Activated naive CD4-positive, alpha-beta T cell treated with anti-CD3 and anti-CD28 coated beads for 36 hours (primary cell): ENCODE measurements at regions not wholly inside any gene's neighbourhood (a gene's known extent, or its start where the extent isn't known, plus 50 kb on each side); places are given as distances from the start of the nearest gene placed in this dataset.
"Not testable (repeated sequence)": the region's sequence is repeated elsewhere in the genome, so short reads cannot be mapped to it uniquely, and the experiment has no call there.

Experiments used
- CTCF ChIA-PET: fragments of 350-600 bp; sonication (Branson Sonifier 250); formaldehyde crosslinking; loops from one replicate; lab custom pipeline; 2021; ENCODE audit warnings: antibody characterized with exemption; lab: Charles Lee
- DNase-seq: peaks from one replicate; pipeline ENCODE4 v3.0.0-alpha.2; 2020
- H3K27ac Mint-ChIP-seq: one replicate; pipeline ENCODE4 v1.8.0; 2021; ENCODE audit warnings: mild to moderate bottlenecking, mixed read lengths
- H3K27me3 Mint-ChIP-seq: one replicate; pipeline ENCODE4 v1.8.0; 2021; ENCODE audit warnings: low read depth, mixed read lengths
- H3K36me3 Mint-ChIP-seq: one replicate; pipeline ENCODE4 v1.8.0; 2021; ENCODE audit warnings: low read depth, mixed read lengths
- H3K4me1 Mint-ChIP-seq: one replicate; pipeline ENCODE4 v1.8.0; 2021; ENCODE audit warnings: low read depth, mixed read lengths
- H3K4me3 Mint-ChIP-seq: one replicate; pipeline ENCODE4 v1.8.0; 2021; ENCODE audit warnings: mild to moderate bottlenecking, moderate library complexity, mixed read lengths
- H3K9me3 Mint-ChIP-seq: one replicate; pipeline ENCODE4 v1.8.0; 2021; ENCODE audit warnings: mixed read lengths
- intact Hi-C: fragments of 100-400 bp; cut with micrococcal nuclease; formaldehyde crosslinking; loops from one replicate; pipeline ENCODE4 v1.15.1; 2023

DNA sequence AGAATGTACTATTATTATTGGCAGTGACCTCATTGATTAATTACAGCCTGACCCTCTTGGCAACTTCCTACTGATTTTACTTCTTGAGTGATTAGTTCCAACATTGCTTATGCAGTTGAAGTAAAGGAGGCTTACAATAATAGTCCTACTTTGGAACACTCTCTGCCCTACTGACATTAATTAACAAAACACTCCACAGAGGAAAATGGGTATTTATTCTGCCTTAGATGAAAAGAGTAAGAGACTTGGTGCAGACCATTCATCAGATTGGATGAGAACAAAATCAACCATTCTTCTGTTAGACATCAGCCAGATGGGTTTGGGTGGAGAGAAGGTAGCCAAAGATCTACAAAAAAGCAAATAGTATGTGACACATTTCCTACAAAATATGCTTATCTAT, 363.8 kb downstream of the FAT3 start:
- Mint-ChIP-seq H3K4me1 (no peaks in the 10 kb centered on the region), H3K27ac (no peak overlapping the region), H3K36me3 (no peaks in the 10 kb centered on the region), H3K27me3 (no peaks in the 10 kb centered on the region), H3K9me3 (no peaks in the 10 kb centered on the region), H3K4me3 (no peak overlapping the region)
- DNase-seq: no peak
- CTCF ChIA-PET: no interaction called here
- intact Hi-C loops: no loop called here

GRCh38 chr11:92589512-92589911, 364.9 kb downstream of the FAT3 start:
- intact Hi-C loops: no loop called here
- H3K4me3 Mint-ChIP-seq: no peak overlapping the region
- CTCF ChIA-PET: no interaction called here

GRCh38 chr11:92591521-92591920, 366.9 kb downstream of the FAT3 start:
- Mint-ChIP-seq H3K4me3 (no peak overlapping the region), H3K27ac (no peak overlapping the region), H3K9me3 (no peaks in the 10 kb centered on the region), H3K36me3 (no peaks in the 10 kb centered on the region), H3K4me1 (no peaks in the 10 kb centered on the region), H3K27me3 (no peaks in the 10 kb centered on the region)
- no peak for DNase-seq
- CTCF ChIA-PET: no interaction called here
- intact Hi-C loops: no loop called here

More at GRCh38 chr11:92589512-92589911, 364.9 kb downstream of the FAT3 start:
- H3K27me3 Mint-ChIP-seq: no peaks in the 10 kb centered on the region
- H3K9me3 Mint-ChIP-seq: no peaks in the 10 kb centered on the region
- no peaks in the 10 kb centered on the region for H3K4me1 Mint-ChIP-seq
- H3K27ac Mint-ChIP-seq: no peak overlapping the region
- no peaks in the 10 kb centered on the region for H3K36me3 Mint-ChIP-seq
- no peak for DNase-seq

- Mint-ChIP-seq H3K9me3 (peaks cover 2% of the 10 kb centered on the region), H3K36me3 (no peaks in the 10 kb centered on the region), H3K27me3 (no peaks in the 10 kb centered on the region), H3K27ac (no peak overlapping the region), H3K4me3 (no peak overlapping the region), H3K4me1 (no peaks in the 10 kb centered on the region)
- intact Hi-C loops: no loop called here
- CTCF ChIA-PET: no interaction called here
- no peak for DNase-seq
Measured at GRCh38 chr11:92594251-92594650, 369.6 kb downstream of the FAT3 start.

- intact Hi-C loops: no loop called here
- H3K27ac Mint-ChIP-seq: no peak overlapping the region
- H3K4me3 Mint-ChIP-seq: no peak overlapping the region
- peaks cover 2% of the 10 kb centered on the region for H3K9me3 Mint-ChIP-seq
- no peaks in the 10 kb centered on the region for H3K4me1 Mint-ChIP-seq
- CTCF ChIA-PET: no interaction called here
- no peak for DNase-seq
- H3K27me3 Mint-ChIP-seq: no peaks in the 10 kb centered on the region
- no peaks in the 10 kb centered on the region for H3K36me3 Mint-ChIP-seq
Measured at GRCh38 chr11:92595052-92595451, 370.4 kb downstream of the FAT3 start.

GRCh38 chr11:92596596-92597317, 372.1 kb downstream of the FAT3 start:
- no peaks in the 10 kb centered on the region for H3K4me1 Mint-ChIP-seq
- no peaks in the 10 kb centered on the region for H3K36me3 Mint-ChIP-seq
- no peak overlapping the region for H3K4me3 Mint-ChIP-seq
- no peak for DNase-seq
- intact Hi-C loops: no loop called here
- H3K9me3 Mint-ChIP-seq: peaks cover 2% of the 10 kb centered on the region
- CTCF ChIA-PET: no interaction called here
- H3K27me3 Mint-ChIP-seq: no peaks in the 10 kb centered on the region
- H3K27ac Mint-ChIP-seq: no peak overlapping the region

GRCh38 chr11:92601048-92601447, 368.4 kb upstream of the MTNR1B start:
- Mint-ChIP-seq H3K36me3 (no peaks in the 10 kb centered on the region), H3K27me3 (no peaks in the 10 kb centered on the region), H3K9me3 (peaks cover 2% of the 10 kb centered on the region), H3K4me1 (no peaks in the 10 kb centered on the region), H3K27ac (no peak overlapping the region), H3K4me3 (no peak overlapping the region)
- DNase-seq: no peak
- CTCF ChIA-PET: no interaction called here
- intact Hi-C loops: no loop called here

- no peaks in the 10 kb centered on the region for H3K36me3 Mint-ChIP-seq
- intact Hi-C loops: no loop called here
- no peaks in the 10 kb centered on the region for H3K4me1 Mint-ChIP-seq
- H3K9me3 Mint-ChIP-seq: no peaks in the 10 kb centered on the region
- CTCF ChIA-PET: no interaction called here
- no peak overlapping the region for H3K27ac Mint-ChIP-seq
- H3K4me3 Mint-ChIP-seq: no peak overlapping the region
- DNase-seq: no peak
- no peaks in the 10 kb centered on the region for H3K27me3 Mint-ChIP-seq
Measured at GRCh38 chr11:92605667-92606066, 363.8 kb upstream of the MTNR1B start.

GRCh38 chr11:92607969-92608722, 361.3 kb upstream of the MTNR1B start:
- no peak for DNase-seq
- no peaks in the 10 kb centered on the region for H3K9me3 Mint-ChIP-seq
- H3K27ac Mint-ChIP-seq: no peak overlapping the region
- H3K27me3 Mint-ChIP-seq: no peaks in the 10 kb centered on the region
- H3K4me1 Mint-ChIP-seq: no peaks in the 10 kb centered on the region
- CTCF ChIA-PET: interaction anchor here (0.6 kb wide), 1 partner anchor 153 kb away, joined by 4 read pairs; no protein-coding TSS in a partner anchor
- no peak overlapping the region for H3K4me3 Mint-ChIP-seq
- intact Hi-C loops: no loop called here
- H3K36me3 Mint-ChIP-seq: no peaks in the 10 kb centered on the region

DNA sequence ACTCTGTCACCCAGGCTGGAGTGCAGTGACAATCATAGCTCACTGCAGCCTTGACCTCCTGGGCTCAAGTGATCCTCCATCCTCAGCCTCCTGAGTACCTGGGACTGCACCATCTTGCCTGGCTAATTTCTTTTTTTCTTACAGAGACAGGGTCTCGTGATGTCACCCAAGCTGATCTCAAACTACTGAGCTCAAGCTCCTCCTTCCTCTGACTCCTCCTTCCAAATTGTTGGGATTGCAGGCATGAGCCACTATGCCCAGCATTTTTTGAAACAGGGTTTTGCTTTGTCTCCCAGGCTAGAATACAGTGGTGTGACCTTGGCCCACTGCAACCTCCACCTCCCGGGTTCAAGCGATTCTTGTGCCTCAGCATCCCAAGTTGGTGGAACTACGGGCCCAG, 358.3 kb upstream of the MTNR1B start:
- Mint-ChIP-seq H3K4me3 (no peak overlapping the region), H3K36me3 (no peaks in the 10 kb centered on the region), H3K9me3 (no peaks in the 10 kb centered on the region), H3K27ac (no peak overlapping the region), H3K27me3 (no peaks in the 10 kb centered on the region), H3K4me1 (no peaks in the 10 kb centered on the region)
- intact Hi-C loops: no loop called here
- no peak for DNase-seq
- CTCF ChIA-PET: no interaction called here

- H3K27ac Mint-ChIP-seq, H3K4me3 Mint-ChIP-seq, H3K9me3 Mint-ChIP-seq, DNase-seq, CTCF ChIA-PET, H3K27me3 Mint-ChIP-seq, intact Hi-C loops, H3K36me3 Mint-ChIP-seq, H3K4me1 Mint-ChIP-seq: not testable (repeated sequence)
Measured at GRCh38 chr11:92618020-92618419, 351.4 kb upstream of the MTNR1B start.

DNA sequence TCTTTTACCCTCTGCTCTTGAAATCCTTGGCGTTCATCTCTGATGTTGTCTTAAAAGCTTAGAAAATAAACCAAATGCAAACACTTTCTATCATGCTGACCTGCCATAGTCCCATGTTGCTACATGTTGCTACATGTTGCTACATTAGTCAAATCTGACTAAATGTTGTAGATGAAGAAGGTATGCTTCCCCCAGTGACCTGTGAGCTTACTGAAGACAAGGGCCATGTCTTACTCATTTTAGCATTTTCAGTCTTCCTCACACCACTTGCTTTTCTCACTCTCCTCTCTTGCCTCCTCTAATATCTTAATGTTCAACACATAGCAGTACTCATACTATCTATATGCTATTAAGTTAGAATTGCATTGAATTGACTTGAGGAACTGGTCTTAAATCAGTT, 346.4 kb upstream of the MTNR1B start:
- no peaks in the 10 kb centered on the region for H3K9me3 Mint-ChIP-seq
- no peak overlapping the region for H3K4me3 Mint-ChIP-seq
- H3K27me3 Mint-ChIP-seq: no peaks in the 10 kb centered on the region
- no peaks in the 10 kb centered on the region for H3K36me3 Mint-ChIP-seq
- no peak for DNase-seq
- intact Hi-C loops: no loop called here
- CTCF ChIA-PET: no interaction called here
- no peak overlapping the region for H3K27ac Mint-ChIP-seq
- H3K4me1 Mint-ChIP-seq: no peaks in the 10 kb centered on the region

- Mint-ChIP-seq H3K36me3 (no peaks in the 10 kb centered on the region), H3K4me3 (no peak overlapping the region), H3K9me3 (no peaks in the 10 kb centered on the region), H3K27me3 (peaks cover 5% of the 10 kb centered on the region), H3K27ac (no peak overlapping the region), H3K4me1 (no peaks in the 10 kb centered on the region)
- DNase-seq: no peak
- intact Hi-C loops: no loop called here
- CTCF ChIA-PET: no interaction called here
Measured at GRCh38 chr11:92625894-92626293, 343.6 kb upstream of the MTNR1B start.
